GM19324 (cell line): ENCODE measurements at regions not wholly inside any gene's neighbourhood (a gene's known extent, or its start where the extent isn't known, plus 50 kb on each side); places are given as distances from the start of the nearest gene placed in this dataset.
"Not testable (repeated sequence)": the region's sequence is repeated elsewhere in the genome, so short reads cannot be mapped to it uniquely, and the experiment has no call there.

ENCODE experiments used
- ATAC-seq: cut with Tn5 transposase; IDR thresholded peaks from one replicate; pipeline ENCODE4 v1.9.1; 2021; ENCODE audit warnings: mild to moderate bottlenecking, moderate library complexity; ENCODE audit not compliant: unreplicated experiment, low FRiP score

DNA sequence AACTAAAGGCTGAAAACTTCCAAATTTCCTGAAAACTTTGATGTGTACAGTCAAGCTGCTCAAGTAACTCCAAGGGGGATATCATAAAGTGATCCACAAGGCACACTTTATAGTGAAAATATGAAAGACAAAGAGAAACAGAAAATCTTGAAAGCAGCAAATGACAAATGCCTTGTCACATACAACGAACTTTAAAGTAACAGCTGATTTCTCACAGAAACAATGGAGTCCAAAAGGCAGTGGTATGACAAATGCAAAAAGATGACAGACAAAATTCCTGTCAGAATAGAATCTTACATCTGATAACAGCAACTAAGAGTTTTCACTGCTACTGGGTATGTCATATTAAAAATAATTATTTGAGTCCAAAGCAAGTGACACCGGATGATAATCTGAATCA, 1602.3 kb upstream of the PRR20A start:
- no peak for ATAC-seq

- no peak for ATAC-seq
Observed at GRCh38 chr13:55543053-55543452, 1597.7 kb upstream of the PRR20A start.

DNA sequence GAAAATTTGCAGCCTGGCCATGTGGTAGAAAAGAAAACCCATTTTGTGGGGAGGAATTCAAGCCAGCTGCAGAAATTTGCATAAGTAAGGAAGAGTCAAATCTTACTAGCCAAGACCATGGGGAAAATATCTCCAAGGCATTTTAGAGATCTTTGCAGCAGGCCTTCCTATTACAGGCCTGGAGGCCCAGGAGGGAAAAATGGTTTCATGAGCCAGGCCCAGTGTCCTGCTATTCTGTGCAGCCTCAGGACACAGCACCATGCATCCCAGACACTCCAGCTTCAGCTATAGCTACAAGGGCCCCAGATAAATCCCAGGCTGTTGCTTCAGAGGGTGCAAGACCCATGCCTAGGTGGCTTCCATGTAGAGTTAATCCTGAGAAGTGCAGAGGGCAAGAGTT, 1590.1 kb upstream of the PRR20A start:
- ATAC-seq, result no peak

DNA sequence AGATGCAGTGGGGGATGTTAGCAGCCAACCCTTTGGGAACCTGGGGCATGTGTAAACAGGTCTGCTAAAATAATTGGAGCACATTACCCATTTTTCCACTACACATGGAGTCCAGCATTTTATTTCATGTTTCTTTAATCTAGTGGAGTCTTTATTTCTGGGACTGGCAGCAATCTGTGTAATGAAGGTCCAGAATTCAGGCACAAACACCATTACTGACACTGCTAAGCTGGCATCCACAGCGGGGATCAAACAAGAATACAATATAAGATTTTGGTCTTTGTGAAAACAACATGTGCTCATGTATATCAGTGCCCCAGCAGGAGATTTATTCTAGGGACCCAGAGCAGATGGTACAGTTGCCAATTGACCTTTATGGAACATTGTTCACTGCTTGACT, 1587.0 kb upstream of the PRR20A start:
- no peak for ATAC-seq

DNA sequence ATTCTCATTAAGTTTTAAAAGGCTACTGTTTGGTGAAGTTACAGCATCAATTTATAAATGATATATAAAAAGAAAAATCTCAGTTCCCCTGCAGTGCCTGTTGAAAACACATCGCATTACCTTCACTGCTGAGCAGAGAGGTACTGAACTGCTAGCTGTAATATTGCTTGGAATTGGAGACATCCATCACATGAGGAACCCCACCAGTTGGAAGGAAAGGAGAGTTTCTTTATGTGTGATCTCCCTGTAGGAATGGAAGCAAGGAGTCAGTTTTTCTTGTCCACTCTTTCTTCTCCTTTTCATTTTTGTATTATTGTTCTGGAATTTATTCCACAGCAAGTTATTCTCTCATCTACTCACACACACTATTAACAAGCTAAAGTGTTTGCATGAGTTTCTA, 1586.0 kb upstream of the PRR20A start:
- ATAC-seq, result no peak

GRCh38 chr13:55560331-55560730, 1580.4 kb upstream of the PRR20A start:
- ATAC-seq, result no peak

- ATAC-seq, result no peak
Observed at GRCh38 chr13:55563267-55563666, 1577.5 kb upstream of the PRR20A start.

- ATAC-seq, result no peak
Observed at GRCh38 chr13:55566334-55566733, 1574.4 kb upstream of the PRR20A start.

GRCh38 chr13:55566779-55567178, 1573.9 kb upstream of the PRR20A start:
- ATAC-seq, result no peak

DNA sequence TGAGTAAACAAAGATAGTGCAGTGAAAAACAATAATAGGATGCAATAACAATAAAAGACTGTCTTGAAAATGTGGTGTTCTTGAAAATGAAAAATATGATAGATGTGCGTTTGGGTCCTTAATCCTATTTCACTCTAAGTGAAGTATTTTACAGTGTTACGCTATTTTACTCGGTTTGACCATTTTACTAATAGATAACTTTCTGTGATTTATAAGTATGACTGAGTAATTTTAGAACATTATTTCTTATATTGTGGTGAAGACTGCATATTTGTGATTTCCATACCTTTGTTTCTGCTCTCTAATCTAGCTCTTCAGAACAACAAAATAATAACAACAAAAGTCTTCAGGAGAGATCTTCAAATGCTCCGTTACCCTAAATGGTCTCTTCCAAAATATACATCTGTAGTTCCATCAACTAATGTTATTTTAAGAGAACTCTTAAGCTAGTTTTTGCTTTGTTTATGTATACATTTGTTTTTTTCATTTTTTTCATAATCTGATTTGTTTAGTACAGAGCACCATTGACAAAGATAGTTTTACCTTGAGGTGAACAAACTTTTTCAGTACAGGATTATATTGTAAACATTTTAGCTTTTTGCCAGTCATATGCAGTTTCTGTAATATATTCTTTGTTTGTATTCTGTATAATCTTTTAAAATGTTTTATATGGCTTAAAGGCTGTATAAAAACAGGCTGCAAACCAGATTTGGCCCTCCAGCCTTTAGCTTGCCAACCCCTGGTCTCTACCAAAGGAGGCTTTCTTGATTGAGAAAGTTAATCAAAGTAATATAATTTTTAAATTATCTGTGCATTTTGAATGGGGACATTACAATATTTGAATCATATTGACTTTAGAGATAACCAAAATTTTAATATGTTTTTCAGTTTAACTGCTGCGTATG, 1572.7 kb upstream of the PRR20A start:
- no peak for ATAC-seq

- no peak for ATAC-seq
Observed at GRCh38 chr13:55569082-55569481, 1571.6 kb upstream of the PRR20A start.

GRCh38 chr13:55569514-55569913, 1571.2 kb upstream of the PRR20A start:
- ATAC-seq, result no peak

DNA sequence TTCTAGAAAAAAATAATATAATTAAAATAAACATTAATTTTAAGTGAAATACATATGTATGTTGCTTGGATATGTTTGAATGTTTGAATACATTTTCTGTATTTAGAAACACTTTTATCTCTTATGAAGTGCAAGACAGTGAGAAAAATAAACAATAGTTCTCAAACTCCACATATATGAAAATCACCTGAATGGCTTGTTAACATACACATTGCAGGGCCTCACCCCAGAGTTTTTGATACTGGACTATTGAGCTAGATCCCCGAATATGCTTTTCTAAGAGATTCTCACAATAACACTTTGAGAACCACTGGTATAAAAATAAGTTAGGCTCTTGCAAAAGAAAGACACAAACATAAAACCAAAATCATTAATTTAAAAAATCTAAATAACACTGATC, 1570.3 kb upstream of the PRR20A start:
- no peak for ATAC-seq

- no peak for ATAC-seq
Observed at GRCh38 chr13:55571237-55571867, 1569.4 kb upstream of the PRR20A start.

- ATAC-seq, result no peak
Observed at GRCh38 chr13:55572408-55572807, 1568.3 kb upstream of the PRR20A start.

DNA sequence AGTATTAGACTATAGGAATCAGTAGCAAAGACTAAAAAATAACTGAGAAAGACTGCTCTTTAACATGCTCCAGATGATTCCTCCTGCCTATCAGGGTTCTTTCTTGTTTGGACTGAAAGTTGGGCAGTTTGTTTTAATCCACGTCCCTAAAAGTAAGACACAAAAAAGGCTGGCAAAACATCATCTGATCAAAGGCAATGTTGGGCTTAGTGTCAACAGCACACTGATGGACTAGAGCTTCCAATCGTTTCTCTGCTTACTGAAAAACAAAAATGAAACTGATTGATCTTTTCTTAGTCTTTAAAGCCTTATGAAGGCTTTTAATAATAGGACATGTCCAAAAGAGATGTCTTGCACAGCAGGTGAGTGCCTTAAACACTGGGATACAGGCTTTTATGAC, 1567.9 kb upstream of the PRR20A start:
- ATAC-seq, result no peak

DNA sequence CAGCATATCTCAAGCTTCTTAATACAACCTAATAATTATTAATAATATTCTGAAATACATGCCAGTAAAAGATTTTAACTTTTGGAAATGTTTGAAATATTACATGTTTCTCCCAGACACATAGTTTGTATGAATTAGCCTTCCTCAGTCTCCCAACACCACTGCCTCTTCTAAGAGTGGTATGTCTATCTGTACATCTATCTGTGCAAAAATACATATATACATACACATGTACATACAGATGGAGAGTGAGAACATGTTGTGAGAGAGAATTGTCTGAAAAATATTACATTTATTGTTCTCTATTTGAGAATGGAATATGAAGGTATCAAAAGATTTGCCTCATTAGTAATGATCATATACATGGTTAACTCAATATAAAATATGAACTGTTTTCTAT, 1567.2 kb upstream of the PRR20A start:
- ATAC-seq, result no peak

DNA sequence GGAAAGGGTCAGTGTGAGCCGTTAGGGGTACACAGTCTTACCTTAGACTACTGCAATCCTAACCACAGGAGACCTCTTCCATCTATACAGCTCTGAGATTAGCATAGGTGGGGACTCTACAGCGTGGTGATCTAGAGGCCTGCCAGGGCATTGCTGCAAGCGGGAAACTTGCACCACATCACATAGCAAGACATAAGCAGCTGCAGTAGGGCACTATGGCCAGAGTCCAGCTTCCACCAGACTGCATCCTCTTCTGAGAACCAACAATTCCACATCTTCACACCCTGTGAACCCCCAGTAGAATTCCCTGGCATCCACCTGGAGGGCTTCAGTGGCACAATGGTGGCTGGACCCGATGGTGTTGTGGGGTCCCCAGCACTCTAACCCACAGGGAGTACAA, 1564.3 kb upstream of the PRR20A start:
- no peak for ATAC-seq

GRCh38 chr13:55577082-55577846, 1563.5 kb upstream of the PRR20A start:
- ATAC-seq, result no peak

DNA sequence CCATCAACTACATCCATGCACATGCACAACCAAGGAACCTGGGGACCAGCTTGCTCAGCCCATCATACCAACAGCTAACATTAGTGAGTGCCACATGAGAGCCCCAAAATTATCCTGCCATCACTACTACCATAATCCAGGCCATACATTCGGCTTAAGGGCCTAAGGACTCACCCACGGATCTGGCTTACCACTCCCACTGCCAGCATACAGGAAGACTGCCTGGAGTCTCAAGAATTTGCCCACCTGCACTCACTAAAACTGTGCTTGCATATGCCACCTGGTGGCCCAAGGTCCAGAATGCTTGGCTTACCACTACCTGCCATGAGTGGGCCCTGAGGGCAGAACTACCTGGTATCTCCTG, 1562.9 kb upstream of the PRR20A start:
- no peak for ATAC-seq

- not testable (repeated sequence) for ATAC-seq
Observed at GRCh38 chr13:55582294-55582693, 1558.4 kb upstream of the PRR20A start.
